ENCODE measurements at regions not wholly inside any gene's neighbourhood (a gene's known extent, or its start where the extent isn't known, plus 50 kb on each side); places are given as distances from the start of the nearest gene placed in this dataset.
A peak's percentile ranks its signal among the peaks of the same experiment; 100 is the strongest.

- DNase-seq (ENCODE audit: low spot score): peak; percentile 95
Observed at GRCh38 chr3:18295171-18295920, 129.8 kb downstream of the SATB1 start.

GRCh38 chr3:18290157-18290556 is 135.0 kb downstream of the SATB1 start:
- no peak for DNase-seq (ENCODE audit: low spot score)

- no peak for DNase-seq (ENCODE audit: low spot score)
Observed at GRCh38 chr3:18288243-18288642, 136.9 kb downstream of the SATB1 start.

GRCh38 chr3:18284716-18285115 is 140.4 kb downstream of the SATB1 start:
- no peak for DNase-seq (ENCODE audit: low spot score)

- DNase-seq (ENCODE audit: low spot score): no peak
Observed at GRCh38 chr3:18283680-18284079, 141.5 kb downstream of the SATB1 start.

- DNase-seq (ENCODE audit: low spot score): no peak
Observed at GRCh38 chr3:18282507-18282906, 142.6 kb downstream of the SATB1 start.

GRCh38 chr3:18279226-18279737 is 145.9 kb downstream of the SATB1 start:
- no peak for DNase-seq (ENCODE audit: low spot score)

GRCh38 chr3:18264853-18265252 is 160.3 kb downstream of the SATB1 start:
- DNase-seq (ENCODE audit: low spot score): no peak

- no peak for DNase-seq (ENCODE audit: low spot score)
Observed at GRCh38 chr3:18264361-18264760, 160.8 kb downstream of the SATB1 start.

GRCh38 chr3:18258492-18258891 is 166.6 kb downstream of the SATB1 start:
- no peak for DNase-seq (ENCODE audit: low spot score)

- no peak for DNase-seq (ENCODE audit: low spot score)
Observed at GRCh38 chr3:18252578-18252977, 172.6 kb downstream of the SATB1 start.

GRCh38 chr3:18250991-18251390 is 174.1 kb downstream of the SATB1 start:
- no peak for DNase-seq (ENCODE audit: low spot score)

- no peak for DNase-seq (ENCODE audit: low spot score)
Observed at GRCh38 chr3:18249126-18249525, 176.0 kb downstream of the SATB1 start.

- DNase-seq (ENCODE audit: low spot score): no peak
Observed at GRCh38 chr3:18247776-18248310, 177.3 kb downstream of the SATB1 start.

- no peak for DNase-seq (ENCODE audit: low spot score)
Observed at GRCh38 chr3:18247139-18247695, 177.9 kb downstream of the SATB1 start.

GRCh38 chr3:18246336-18247060 is 178.6 kb downstream of the SATB1 start:
- no peak for DNase-seq (ENCODE audit: low spot score)

- no peak for DNase-seq (ENCODE audit: low spot score)
Observed at GRCh38 chr3:18245721-18246120, 179.4 kb downstream of the SATB1 start.

- no peak for DNase-seq (ENCODE audit: low spot score)
Observed at GRCh38 chr3:18241837-18242236, 183.3 kb downstream of the SATB1 start.

- DNase-seq (ENCODE audit: low spot score): no peak
Observed at GRCh38 chr3:18239674-18240073, 185.5 kb downstream of the SATB1 start.

- DNase-seq (ENCODE audit: low spot score): no peak
Observed at GRCh38 chr3:18238746-18239331, 186.3 kb downstream of the SATB1 start.

- DNase-seq (ENCODE audit: low spot score): no peak
Observed at GRCh38 chr3:18238332-18238731, 186.8 kb downstream of the SATB1 start.
